Stimulated activated CD4-positive, alpha-beta T cell treated with anti-CD3 and anti-CD28 coated beads, TNF-alpha, amount 100 ng/mL, for 24 hours (primary cell): ENCODE measurements at regions not wholly inside any gene's neighbourhood (a gene's known extent, or its start where the extent isn't known, plus 50 kb on each side); places are given as distances from the start of the nearest gene placed in this dataset.

Source experiments
- DNase-seq, 3 experiments: peaks; one replicate each; pipeline ENCODE4 v3.0.0-alpha.2; 2020; ENCODE audit warnings: low read depth in 3 of 3

DNA sequence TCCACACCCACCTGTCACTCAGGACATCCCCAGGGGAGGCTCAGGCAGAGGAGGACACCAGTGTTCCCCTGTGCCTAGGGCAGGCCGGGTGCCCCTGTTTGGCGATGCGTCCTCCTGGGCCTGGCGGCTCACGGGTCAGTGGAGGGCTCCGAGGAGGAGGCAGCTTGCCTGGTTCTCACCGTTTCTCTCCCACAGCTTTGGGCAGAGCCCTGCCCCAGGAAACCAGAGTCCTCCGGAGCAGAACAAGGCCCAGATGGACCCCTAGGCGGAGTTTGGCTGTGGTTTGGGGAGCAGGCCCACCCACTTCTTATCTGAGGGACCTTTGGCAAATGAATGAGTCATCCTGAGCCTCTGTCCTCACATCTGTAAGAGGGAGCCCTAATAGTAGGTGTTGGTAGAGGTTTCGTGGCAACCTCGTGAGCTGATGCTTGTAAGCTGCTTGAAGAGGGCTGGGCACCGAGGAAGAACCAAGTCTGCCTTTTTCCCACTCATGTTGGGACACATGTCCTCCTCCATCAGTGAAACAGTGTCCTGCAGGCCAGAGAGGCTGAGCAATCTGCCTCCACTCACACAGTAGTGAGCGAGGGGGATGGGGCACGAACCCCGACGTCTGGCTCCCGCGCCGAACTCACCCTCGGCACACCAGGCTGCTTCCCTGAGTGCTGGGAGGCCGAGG lies 247.0 kb upstream of the CIBAR2 start:
- no peak for DNase-seq

DNA sequence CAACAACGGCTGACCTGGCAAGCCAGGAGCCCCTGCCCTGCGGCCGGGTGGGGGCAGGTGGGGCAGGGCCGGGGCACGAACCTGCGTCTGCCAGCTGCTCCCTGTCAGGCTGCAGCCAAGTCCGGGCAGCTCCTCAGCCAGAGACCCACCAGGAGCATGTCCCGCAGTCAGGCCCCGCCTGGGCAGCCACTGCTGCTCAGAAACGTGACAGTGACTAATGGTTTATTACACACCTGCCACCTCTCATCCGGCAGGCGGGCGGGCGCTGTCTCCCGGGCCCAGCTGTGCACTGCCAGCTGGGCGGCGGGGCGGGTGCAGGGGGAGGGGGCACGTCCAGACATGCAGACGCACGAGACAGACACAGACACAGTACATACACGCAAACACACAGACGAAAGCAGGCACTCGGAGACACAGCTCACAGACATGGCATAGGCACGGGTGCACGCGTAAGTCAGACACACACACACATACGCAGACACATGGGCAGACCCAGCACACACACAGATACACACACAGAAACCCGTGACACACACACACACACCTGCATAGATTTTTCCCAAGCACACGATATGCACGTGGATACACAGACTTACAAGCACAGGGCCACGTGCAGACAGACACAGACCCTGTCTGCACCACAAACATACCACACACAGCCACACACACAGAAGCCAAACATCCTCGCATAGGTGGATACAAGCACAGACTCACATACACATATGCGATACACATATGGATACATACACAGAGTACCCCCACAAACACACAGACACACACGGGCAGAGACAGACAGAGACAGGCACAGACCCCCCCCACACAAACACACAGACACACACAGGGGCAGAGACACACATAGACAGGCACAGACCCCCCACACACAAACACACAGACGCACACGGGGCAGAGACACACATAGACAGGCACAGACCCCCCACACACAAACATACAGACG lies 248.3 kb upstream of the CIBAR2 start:
- DNase-seq = no peak

DNA sequence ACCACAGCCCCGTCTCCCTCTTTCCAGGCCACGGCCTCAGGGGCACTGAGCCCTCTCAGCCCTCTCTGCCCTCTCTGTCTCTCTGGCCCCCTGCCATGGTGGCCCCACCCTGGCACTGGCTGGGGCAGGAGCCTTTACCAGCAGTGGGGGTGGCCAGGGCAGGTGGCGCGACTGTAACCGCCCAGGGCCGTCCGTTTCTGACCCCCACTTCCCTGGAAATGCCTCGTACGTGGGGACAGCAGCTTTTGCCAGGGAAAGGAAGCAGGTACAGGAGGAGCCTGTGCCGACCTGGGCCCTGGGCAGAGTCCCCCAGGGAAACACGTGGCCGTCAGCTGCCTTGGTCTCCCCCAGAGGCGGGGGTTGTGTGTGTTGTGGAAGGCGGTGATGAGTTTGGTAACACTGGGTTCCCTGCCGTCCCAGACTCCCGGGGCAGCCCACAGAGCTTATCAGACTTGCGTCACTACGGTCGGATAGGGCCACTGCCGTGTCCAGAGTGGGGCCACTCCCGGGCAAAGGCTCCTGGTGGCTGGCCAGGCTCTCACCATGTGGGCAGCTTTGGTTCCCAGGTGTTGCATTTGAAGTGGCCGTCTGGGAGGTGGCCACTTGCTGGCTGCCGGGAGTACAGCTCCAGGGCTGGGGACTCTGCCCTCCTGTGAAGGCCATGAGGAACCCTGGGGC lies 249.3 kb upstream of the CIBAR2 start:
- no peak for DNase-seq

DNA sequence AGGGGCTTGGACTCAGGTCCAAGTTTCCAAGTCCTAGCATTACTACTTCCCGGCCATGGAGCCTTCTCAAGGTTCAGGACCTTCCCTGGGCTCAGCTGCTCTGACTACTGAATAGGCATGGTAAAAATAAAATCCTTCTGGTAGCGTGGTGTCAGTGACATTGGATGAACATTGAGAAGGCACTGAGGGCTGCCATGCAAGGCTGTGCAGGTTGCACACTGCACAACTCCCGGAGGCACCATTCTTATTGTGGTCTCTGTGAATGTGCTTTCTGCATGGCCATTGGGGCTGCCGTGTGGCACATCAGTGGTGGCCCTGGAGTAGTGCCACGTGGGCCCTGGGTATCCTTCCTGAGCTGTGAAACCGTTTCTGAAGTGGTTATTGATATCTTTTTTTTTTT lies 250.2 kb upstream of the CIBAR2 start:
- DNase-seq = no peak

DNA sequence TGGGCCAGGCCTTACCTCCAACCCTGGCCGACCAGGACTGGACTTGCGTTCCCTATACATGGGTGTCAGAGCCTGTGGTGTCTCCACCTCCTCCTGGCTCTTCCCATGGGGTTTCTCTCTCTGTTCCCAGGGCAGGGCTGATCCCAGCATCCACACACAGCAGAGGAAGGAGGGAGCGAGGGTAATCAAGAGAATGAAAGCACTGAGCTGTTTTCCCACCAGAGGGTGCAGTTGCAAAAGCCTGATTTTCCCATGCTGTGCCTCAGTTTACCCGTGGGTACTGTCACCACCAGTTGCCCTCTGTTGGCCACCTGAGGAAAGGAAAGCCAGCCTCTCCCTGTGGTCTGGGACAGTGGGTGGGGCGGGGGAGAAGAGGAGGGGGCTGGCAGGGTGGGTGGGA lies 249.7 kb upstream of the GSE1 start:
- DNase-seq = no peak

GRCh38 chr16:85363881-85364280 lies 249.2 kb upstream of the GSE1 start:
- no peak for DNase-seq

DNA sequence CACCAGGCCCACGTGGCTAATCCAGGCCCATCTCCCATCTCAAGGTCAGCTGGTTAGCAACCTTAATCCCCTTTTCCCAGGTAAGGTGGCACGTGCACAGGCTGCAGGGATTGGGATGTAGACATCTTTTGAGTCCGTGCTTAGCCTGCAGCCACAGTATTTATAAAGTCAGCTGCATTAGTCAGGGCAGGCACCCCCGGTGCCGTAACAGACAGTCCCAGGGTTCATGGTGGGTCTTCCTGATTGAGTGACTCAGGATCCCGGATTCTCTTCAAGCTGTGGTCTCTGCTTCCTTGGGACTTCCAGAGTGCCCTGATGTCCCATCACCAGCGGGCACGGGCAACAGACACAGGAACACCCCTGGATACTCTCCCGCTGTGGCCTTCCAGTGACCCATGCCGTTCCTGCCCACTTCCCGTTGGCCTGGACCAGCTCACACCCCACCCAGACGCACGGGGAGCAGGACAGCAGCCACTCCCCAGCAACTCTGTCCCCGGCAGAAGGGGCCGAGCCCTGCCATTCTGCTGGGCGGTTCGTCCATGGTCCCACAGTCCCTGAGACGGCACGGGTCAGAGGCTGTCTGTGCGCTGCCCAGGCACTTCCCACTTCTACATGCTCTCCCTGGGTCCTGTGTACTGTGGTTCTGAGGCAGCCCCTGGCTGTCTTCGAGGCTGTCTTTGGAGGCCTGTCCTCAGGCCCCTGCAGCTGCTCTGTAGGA lies 248.6 kb upstream of the GSE1 start:
- DNase-seq = no peak

- DNase-seq = no peak
Measured at GRCh38 chr16:85365120-85365519, 248.0 kb upstream of the GSE1 start.

GRCh38 chr16:85366031-85366763 lies 246.9 kb upstream of the GSE1 start:
- DNase-seq = no peak

GRCh38 chr16:85367485-85367884 lies 245.6 kb upstream of the GSE1 start:
- DNase-seq = no peak

- DNase-seq = no peak
Measured at GRCh38 chr16:85369060-85369459, 244.1 kb upstream of the GSE1 start.

GRCh38 chr16:85369741-85370528 lies 243.2 kb upstream of the GSE1 start:
- peak; percentile 7 to 50 (median 18) for DNase-seq

DNA sequence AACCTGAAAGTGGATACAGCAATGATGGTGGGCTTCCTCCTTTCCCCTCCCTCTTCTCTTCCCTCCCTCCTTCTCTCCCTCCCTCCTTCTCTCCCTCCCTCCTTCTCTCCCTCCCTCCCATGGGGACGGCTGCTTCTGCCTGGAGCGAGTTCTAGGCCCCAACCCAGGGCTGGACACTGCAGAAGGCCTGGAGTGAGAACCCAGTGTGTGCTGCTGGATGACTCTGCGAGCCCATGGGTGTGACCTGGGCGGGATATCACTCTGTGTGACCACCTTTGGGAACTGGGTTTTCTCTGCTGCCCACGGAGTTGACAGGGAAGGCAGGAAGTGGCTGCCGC lies 242.6 kb upstream of the GSE1 start:
- DNase-seq = no peak

- DNase-seq = no peak
Measured at GRCh38 chr16:85370881-85371651, 242.1 kb upstream of the GSE1 start.

GRCh38 chr16:85371948-85372347 lies 241.2 kb upstream of the GSE1 start:
- DNase-seq = no peak

GRCh38 chr16:85372627-85373372 lies 240.3 kb upstream of the GSE1 start:
- peak in 1 of 3 experiments; percentile 35 for DNase-seq

- no peak for DNase-seq
Measured at GRCh38 chr16:85373741-85374570, 239.2 kb upstream of the GSE1 start.

DNA sequence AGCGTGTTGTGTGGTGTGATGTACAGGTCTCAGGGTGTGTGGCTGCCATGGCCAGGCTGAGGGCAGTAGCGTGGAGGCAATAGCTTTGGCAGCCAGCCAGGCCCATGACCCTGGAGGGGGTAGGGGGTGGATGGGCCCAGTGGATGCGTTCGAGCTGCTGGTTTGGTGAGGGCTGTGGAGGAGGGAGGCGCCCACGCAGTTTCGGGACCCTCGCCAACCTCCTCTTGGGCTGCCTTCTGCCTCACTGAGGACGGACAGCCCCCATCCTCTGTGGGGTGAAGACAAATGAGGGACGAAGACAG lies 238.6 kb upstream of the GSE1 start:
- DNase-seq = no peak
